Activated naive CD4-positive, alpha-beta T cell treated with Interleukin-2 at 50 U/mL for 16 hours (primary cell): ENCODE measurements at regions not wholly inside any gene's neighbourhood (a gene's known extent, or its start where the extent isn't known, plus 50 kb on each side); places are given as distances from the start of the nearest gene placed in this dataset.
"Not testable (repeated sequence)": the region's sequence is repeated elsewhere in the genome, so short reads cannot be mapped to it uniquely, and the experiment has no call there.

ENCODE experiments used
- DNase-seq: peaks from one replicate; pipeline ENCODE4 v3.0.0-alpha.2; 2020

DNA sequence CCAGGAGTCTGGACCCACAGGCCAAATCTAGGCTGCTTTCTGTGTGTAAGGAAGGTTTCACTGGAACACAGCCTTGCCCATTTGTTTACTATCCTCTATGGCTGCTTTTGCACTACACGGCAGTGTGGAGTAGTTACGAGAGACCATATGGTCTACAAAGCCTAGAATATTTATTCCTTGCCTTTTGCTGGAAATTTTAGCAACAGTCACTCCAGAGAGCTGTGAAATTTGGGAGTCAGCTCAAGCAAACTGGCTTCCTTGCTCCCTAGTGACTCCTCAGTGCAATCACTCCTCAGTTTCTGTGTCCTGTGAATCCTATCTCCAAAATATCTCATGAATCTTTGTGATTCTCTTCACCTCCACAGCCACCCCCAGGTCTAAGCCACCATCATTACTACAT is 99.0 kb upstream of the CPEB2 start:
- no peak for DNase-seq

DNA sequence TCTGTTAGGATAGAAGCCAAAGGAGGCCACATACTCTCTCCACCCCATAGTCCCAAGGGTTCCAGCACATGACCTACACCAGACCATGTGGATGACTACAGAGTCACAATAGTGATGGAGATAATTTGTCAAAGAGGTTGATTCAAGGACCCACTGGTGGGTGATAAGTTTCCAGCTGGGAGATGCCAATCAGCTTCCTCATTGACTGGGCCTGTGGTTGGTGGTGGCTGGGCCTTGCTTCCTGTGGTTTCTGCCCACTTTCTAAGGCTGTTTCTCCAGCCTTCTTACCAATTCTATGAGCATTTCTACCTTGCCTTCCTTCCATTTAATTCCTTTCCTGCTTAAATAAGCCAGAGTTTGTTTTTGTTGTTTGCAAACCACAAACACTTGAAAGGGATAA is 95.5 kb upstream of the CPEB2 start:
- DNase-seq: no peak

DNA sequence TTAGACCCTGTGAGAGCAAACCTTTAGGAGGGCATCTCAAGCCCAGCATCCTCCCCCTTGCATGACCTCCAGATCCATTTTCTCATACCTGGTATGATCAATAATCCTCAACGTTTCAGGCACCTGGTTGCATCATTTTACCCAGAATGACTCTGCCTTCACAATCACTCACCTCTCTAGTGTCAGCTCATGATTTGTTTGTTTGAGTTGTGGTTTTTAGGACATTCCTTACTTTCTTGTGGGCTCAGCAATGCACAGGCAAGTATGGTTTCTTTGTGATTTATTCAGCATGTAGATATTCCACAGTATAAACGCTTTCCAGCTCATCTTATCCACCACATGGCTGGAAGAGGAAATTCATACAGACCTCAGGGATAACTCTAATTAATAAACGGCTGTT is 93.6 kb upstream of the CPEB2 start:
- no peak for DNase-seq

DNA sequence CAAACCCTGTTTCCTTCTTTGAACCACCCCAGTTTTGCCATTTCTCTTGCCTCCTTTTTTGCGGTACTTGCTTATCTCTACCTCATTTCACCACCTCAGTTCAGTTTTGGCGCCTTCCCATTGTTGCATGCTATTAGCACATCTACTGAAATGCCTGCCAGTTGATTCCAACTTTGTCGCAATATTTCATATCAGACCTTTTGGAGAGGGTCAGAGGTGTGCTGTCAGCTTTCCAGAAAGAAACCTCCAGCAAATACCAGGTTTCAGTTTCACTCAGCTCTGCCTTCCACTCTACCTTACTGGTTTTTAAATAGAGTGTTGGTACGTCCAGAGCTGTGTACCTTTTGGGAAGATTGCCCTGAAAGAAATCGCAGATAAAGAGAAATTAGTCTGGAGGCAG is 91.9 kb upstream of the CPEB2 start:
- DNase-seq: no peak

DNA sequence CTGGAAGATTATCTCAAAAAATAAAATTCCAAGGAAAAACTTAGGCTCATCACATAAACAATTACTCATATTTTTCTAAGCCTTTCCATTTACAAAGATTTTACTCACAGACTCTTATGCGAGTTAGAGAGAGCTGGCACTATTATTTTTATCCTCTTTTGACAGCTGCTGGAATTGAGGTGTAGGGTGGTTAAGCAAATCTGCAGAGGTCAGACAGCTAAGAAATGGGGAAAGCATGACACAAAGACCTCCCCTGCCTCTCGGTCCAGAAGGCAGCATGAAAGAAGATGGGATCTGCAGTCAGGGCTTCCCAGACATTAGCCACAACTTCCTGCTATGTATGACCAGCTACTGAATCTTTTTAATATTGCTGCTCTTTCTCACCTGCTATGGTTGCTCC is 89.9 kb upstream of the CPEB2 start:
- no peak for DNase-seq

DNA sequence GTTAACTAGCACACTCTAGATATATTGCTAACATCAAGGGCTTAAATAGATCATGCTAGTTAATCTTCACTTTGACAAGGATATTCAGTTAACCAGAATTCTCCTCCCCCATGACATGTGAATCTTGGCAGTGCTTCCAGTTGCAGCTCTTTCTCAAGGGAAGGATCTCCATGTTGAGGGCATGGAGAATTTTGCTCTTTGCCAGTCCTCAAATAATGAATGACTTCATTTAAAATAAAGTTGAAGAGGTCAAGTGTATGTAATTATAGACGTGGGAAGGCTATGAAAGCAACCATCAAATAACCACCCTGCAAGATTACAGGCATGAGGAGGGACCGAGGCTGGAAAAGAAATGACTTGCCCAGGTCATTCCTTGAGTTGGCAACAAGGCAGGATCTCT is 87.3 kb upstream of the CPEB2 start:
- no peak for DNase-seq

DNA sequence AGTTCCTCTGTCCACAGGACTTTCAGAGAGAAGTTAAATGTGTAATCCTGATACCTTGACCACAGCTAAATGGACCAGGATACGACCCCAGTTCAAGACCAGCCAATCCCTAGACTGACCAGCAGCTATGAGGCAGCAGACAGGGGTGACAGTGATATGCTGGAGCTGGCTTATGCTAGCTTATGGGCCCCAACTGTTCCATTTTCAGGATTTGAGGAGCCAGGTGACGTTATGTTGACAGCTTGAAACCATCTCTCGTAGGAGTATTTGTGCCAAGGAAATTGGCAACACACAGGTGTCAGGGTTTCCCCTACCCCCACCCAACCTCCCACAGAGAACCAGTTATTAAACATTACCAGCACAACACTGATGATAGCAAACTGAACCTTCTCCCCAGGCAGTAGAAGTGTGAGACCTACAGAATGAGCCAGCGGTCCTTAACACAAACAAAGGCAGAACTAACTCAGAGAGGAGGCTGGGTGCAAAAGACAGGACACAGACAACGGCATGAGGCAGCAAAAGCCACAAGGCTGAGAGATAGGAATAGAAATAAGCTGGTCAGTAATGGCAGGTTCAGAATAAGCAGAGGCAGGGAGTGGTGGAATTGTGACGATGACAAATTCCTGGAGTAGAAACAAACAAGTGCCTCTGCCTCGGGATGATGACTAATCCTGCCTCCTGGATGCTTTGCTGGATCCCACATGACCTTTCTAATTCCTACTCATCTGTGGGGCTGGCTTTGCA is 85.6 kb upstream of the CPEB2 start:
- no peak for DNase-seq

DNA sequence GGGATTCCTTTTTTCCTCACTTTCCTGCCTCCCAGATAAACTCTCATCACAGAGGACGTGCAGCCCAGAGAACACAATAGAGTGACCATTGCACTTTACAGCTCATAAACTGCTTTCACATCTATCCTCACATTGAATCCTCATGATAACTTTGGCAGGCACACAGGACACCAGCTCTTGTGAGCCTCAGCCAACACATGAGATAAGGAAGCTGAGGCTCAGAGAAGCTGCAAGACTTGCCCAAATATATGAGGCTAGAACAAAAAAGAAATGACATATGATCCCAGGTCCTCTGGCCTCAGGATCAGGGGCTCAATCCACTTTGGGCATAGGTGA is 85.0 kb upstream of the CPEB2 start:
- DNase-seq: no peak

DNA sequence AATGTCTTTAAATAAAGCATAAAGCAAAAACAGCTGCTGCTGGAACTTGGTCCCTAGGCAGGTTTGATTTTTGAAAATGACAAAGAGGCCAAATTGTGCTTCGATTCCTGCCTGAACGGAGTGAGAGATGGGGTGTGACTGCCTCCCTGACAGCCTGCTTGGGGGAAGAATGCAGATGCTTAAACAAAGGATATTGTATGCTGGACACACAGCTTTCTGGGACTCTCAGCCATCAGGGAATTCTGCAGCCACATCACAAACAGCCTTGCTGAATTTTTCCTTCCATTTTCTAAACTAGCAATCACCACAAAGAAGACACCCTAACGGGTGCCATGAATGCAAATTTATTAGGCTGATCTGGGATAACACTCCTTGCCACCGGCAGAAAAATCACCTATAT is 83.9 kb upstream of the CPEB2 start:
- DNase-seq: no peak

DNA sequence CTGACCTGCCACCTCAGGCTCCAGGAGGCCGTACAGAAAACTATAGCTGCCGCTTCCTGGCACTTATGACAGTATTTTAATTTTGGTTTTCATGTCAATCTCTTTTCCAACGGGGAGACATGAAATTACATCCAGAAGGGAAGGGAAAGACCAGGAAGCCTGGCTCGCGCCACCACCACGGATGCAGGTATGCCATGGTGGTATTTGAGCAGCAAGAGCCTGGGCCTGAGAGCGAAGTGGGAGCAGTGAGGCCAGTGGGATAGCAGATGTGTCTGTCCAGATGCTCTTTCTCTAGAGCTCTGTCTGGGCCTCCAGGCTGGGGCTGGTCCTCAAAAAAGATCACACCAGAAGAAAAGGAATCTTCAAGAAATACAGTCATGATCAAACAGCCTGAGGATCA is 82.5 kb upstream of the CPEB2 start:
- no peak for DNase-seq

DNA sequence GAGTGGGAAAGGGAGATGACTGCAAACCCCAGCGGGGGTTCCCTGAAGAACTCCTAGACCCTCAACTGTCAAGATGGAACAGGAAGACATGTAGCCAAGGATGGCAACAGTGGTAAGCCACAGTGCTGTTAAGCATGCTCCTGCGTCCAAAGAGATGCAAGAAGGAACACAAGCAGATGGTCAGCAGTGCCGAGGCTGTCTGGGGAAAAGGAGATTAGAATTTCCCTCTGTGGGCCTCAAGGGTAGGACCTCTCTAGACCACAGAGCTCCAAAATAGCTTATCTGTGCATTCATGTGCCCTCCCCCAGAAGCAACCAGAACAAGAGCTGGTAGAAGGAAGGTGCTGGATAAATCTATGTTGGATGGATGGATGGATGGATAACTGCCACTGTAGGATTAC is 82.0 kb upstream of the CPEB2 start:
- DNase-seq: no peak

DNA sequence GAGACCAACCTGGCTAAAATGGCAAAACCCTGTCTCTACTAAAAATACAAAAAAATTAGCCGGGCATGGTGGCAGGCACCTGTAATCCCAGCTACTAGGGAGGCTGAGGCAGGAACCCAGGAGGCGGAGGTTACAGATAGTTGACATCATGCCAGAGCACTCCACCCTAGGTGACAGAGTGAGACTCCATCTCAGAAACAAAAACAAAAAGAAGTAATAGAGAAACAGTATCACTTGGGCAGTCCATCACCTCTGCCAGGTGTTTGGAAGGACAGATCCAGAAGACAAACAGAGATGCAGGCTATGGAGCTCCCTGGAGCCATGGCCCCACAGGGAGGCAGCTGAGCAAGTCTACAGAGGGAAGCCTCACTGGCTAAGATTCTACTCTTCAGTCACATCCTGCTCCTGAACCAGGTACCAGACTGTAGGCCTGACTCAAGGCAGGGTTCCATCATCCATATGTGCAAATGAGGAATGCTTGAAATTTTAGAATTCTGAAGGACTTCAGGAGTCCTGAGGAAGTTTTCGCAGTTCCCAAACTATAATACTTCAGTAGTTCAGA is 81.4 kb upstream of the CPEB2 start:
- DNase-seq: no peak

DNA sequence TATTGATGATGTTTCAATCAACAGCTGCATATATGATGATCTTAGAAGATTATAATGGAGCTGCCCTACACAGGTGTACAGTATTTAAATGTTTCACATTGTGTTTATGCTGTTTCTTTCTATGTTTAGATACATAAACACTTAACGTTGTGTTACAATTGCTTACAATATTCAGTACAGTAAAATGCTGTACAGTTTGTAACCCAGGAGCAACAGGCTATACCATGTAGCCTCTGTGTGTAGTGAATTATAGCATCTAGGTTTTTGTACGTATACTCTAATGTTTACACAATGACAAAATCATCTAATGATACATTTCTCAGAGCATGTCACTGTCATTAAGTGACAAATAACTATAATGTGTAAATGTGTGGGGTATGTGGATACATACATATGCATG is 80.5 kb upstream of the CPEB2 start:
- DNase-seq: not testable (repeated sequence)

DNA sequence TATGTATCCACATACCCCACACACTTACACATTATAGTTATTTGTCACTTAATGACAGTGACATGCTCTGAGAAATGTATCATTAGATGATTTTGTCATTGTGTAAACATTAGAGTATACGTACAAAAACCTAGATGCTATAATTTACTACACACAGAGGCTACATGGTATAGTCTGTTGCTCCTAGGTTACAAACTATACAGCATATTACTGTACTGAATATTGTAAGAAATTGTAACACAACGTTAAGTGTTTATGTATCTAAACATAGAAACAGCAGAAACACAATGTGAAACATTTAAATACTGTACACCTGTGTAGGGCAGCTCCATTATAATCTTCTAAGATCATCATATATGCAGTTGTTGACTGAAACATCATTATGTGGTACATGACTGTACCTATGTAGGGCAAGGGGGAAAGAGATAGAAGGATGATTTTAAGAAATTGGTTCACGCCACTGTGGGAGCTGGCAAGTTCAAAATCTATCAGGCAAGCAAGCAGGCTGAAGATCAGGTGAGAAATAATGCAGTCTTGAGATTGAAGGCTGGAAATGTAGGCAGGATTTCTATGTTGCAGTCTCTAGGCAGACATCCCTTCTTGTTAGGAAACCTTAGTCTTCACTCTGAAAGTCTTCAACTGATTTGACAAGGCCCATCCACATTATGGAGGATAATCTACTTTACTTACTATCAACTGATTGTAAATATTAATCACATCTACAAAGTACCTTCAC is 78.0 kb upstream of the CPEB2 start:
- no peak for DNase-seq

DNA sequence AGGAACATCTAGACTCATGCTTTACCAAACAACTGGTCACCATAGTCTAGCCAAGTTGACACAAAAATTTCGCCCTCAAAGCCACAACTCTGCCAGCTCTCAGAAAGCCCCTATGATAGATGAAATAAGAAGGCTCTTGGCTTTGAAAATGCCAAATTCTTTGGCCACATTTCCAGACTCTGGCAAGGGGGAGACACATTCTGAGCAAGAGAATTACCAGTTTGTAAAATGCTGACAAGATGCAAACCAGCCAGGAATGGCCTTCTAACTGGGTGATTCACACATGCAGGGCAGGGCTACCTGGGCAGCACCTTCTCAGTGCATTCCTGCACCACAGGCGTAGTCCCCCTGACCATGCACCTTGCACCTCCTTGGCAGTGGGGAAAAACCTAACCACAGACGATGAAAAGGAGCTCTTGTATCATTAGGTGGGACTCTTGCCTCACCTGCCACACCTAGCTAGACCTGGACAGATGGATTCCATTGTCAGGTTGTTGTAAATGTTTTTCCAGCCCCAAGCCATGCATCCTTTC is 77.4 kb upstream of the CPEB2 start:
- DNase-seq: no peak

DNA sequence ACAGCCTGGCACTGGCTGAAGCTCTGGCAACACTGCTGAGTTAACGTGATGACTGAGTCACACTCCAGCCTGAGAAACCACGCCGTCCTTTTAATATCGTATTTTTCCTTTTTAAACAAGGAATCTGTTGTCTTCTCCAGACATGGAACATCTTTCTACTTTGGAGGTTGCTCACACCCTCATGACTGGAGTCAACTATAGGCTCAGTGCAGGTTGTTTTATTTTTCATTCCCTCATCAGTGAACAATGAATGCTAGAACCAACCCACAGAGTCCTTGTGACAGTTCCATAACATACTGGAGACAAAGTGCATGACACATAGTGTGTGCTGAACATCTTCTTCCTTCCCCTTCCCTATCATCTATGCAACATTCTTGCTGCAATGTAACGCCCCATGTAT is 76.8 kb upstream of the CPEB2 start:
- DNase-seq: no peak

DNA sequence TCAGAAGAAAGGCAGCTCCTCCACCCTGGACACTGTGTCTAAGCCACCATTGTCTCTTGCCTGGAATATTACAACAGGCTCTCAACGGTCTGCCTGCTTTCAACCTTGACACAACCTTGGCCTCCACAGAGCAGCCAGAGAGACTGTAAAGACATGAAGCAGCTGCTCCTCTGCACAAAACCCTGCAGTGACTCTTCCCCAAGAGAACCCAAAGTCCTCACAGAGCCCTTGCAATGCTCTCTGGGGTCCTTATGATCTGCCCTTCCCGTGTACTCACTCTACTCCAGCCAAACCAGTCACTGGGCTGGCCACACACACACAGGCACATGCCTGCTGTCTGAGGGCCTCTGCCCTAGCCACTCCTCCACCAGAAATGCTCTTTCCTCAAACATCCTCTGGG is 75.9 kb upstream of the CPEB2 start:
- no peak for DNase-seq

DNA sequence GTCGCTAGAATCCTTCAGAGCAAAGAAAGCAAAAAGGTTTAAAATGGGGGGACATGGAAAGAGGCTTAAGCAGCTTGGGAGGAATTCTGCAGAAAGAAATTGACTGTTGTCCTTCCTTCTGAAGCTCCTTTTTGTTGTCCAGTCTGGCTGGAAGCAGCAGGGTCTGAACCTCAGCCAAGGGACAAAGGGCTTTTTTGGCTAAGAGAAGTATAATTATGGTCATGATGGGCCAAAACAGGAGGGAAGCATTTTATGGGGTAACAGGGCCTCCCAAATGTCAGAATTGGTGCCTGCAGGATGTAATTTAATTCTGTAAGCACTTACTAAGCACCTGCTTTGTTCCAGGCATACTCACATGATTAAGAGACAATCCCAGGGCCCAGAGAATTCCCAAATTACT is 74.2 kb upstream of the CPEB2 start:
- DNase-seq: no peak

DNA sequence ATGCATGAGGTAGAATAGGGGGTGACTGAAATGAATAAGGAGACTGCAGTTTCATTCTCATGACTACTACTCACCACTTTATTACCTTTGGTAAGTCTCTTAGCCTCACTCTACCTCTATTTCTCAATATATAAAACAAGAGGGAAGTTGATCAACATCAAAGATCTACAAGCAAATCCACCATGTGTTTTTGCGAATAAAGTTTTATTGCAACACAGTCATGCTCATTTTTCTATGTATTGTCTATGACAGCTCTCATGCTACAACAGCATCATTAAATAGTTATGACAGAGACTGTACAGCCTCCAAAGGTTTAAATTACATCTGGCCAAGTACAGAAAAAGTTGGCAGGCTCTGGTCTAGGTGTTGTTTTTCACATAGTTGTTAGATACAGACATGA is 72.6 kb upstream of the CPEB2 start:
- DNase-seq: no peak

DNA sequence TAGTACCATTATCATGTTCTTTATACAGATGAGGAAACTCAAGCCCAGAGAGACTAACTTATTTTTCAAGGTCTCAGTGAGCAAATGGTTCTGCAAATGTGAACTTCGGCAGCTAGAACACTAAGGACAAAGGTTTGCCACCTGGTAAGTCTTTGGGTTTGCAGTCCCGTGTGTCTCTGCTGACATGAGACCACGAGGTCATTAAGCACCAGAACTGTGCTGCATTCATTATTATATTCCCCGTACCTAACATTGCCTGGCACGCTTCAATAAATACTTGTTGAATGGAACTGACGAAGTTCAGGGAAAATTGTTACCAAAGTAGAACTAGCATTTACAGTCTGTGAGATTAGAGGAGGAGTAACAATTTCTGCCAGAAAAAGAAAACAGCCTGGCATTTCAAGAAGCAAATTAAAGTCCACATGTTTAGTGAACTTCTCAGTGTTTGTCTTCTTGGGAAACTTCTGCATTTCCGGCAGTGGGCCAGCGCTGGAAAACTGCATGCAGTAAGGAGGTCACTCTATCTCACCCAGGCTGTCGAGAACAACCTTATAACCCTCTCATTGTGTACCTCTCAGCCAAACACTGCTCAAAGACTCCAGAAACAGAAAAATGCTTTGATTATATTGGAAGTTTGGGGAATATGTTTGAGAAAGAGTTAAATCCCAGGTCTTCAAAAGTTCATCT is 67.4 kb upstream of the CPEB2 start:
- no peak for DNase-seq

DNA sequence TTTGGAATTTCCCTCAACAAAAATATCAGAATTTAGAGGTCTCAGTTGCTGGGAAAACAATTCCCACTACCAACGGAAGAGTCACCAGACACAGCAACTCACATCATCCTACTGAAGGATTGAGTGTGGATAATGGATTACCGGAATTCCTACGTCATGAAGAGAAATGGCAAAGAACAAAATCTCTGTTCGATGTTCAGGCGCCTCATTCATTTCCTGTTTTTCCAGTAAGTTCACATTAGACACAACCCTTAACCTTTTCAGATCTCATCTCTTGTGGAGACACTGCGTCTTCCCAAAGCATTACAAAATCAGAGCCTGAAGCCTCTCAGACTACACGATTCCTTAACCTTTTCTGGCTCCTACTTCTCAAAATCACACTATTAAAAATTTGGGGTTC is 58.5 kb upstream of the CPEB2 start:
- no peak for DNase-seq

DNA sequence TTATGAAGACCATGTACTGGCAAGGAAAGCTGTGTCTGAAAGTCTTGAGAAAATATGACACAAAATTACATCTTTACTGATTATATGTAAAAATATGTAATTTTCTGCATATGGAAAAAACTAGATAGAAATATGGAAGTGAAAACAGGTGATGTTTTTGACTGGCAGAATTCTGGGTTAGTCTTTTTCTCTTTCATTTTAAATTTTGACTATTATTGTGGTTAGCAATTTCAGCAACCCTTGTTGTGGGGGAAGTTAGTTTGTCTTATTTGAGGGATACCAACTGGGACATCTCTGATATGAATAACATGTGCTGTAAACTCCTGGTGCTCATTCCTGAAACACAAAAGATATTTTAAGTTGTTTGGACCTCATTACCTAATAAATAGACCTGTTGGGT is 49.9 kb upstream of the CPEB2 start:
- DNase-seq: no peak
